ENCODE measurements at regions not wholly inside any gene's neighbourhood (a gene's known extent, or its start where the extent isn't known, plus 50 kb on each side); places are given as distances from the start of the nearest gene placed in this dataset.

GRCh38 chr6:23503173-23503572 is 622.8 kb upstream of the NRSN1 start:
- no peak overlapping the region for H3K4me3 ChIP-seq (ENCODE audit: low read length)
- no peak for DNase-seq (ENCODE audit: low read depth)
- TF ChIP-seq CTCF (conservative IDR thresholded peaks at IDR 0.05; ENCODE audit: low read depth, low read length): no peak

- DNase-seq (ENCODE audit: low read depth): no peak
- no peak for TF ChIP-seq CTCF (conservative IDR thresholded peaks at IDR 0.05; ENCODE audit: low read depth, low read length)
- no peak overlapping the region for H3K4me3 ChIP-seq (ENCODE audit: low read length)
Observed at GRCh38 chr6:23505026-23505425, 621.0 kb upstream of the NRSN1 start.

GRCh38 chr6:23510778-23511510 is 615.1 kb upstream of the NRSN1 start:
- H3K4me3 ChIP-seq (ENCODE audit: low read length): no peak overlapping the region
- DNase-seq (ENCODE audit: low read depth): no peak

GRCh38 chr6:23511817-23512216 is 614.2 kb upstream of the NRSN1 start:
- TF ChIP-seq CTCF (conservative IDR thresholded peaks at IDR 0.05; ENCODE audit: low read depth, low read length): no peak
- no peak for DNase-seq (ENCODE audit: low read depth)
- H3K4me3 ChIP-seq (ENCODE audit: low read length): no peak overlapping the region

More at GRCh38 chr6:23510778-23511510, 615.1 kb upstream of the NRSN1 start:
- TF ChIP-seq CTCF (conservative IDR thresholded peaks at IDR 0.05; ENCODE audit: low read depth, low read length): no peak

GRCh38 chr6:23518294-23518693 is 607.7 kb upstream of the NRSN1 start:
- TF ChIP-seq CTCF (conservative IDR thresholded peaks at IDR 0.05; ENCODE audit: low read depth, low read length): no peak
- no peak for DNase-seq (ENCODE audit: low read depth)
- no peak overlapping the region for H3K4me3 ChIP-seq (ENCODE audit: low read length)

GRCh38 chr6:23522792-23523547 is 603.0 kb upstream of the NRSN1 start:
- no peak for TF ChIP-seq CTCF (conservative IDR thresholded peaks at IDR 0.05; ENCODE audit: low read depth, low read length)
- H3K4me3 ChIP-seq (ENCODE audit: low read length): no peak overlapping the region
- DNase-seq (ENCODE audit: low read depth): no peak

GRCh38 chr6:23523771-23524170 is 602.2 kb upstream of the NRSN1 start:
- H3K4me3 ChIP-seq (ENCODE audit: low read length): no peak overlapping the region
- no peak for DNase-seq (ENCODE audit: low read depth)
- no peak for TF ChIP-seq CTCF (conservative IDR thresholded peaks at IDR 0.05; ENCODE audit: low read depth, low read length)
